Mucosa of gallbladder (tissue), 1 donor: ENCODE measurements at regions not wholly inside any gene's neighbourhood (a gene's known extent, or its start where the extent isn't known, plus 50 kb on each side); places are given as distances from the start of the nearest gene placed in this dataset.
"Not testable (repeated sequence)": the region's sequence is repeated elsewhere in the genome, so short reads cannot be mapped to it uniquely, and the experiment has no call there.

Experiments used
- DNase-seq: peaks from one replicate; pipeline ENCODE4 v3.0.0-alpha.2; 2020; ENCODE audit warnings: low spot score
- donor health status: DM: no; HTN: no; CAD: no.

DNA sequence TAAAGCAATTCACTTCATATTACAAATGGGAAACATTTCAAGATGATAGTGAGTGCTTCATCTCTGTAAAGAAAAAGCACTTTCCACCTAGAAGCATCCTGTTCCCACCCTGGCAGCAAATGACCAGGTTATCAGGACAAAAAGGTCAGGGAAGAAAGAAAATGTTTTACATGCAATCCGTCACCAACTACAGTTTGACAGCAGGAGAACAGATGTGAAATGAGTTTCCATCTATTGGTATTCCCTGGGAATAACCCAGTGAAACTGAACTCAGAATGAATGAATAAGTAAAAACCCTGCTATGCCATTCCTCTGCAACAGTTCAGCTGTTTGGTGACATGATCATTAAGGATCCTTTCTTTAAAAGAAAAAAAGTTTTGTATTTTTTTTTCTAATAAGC, 67.6 kb downstream of the HTR1A start:
- DNase-seq: no peak

DNA sequence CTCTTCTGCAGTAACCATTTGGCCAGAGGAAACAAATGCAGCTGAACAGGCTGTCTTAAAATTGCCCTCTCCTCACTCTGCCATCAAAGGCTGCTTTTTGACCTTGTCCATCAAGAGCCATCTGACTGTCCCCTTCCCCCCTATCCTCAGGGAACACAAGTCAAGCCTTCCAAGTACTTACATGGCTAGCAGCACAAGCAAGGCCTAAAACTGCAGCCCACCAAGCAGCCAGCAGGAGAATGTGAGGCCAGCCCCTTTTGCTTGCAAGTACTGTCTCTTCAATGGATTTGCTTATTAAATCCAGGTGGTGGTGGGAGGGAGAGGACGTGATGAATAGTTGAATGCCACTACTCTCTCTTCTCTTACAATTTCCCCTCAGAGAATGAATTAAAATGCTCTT, 83.5 kb downstream of the HTR1A start:
- DNase-seq: no peak

DNA sequence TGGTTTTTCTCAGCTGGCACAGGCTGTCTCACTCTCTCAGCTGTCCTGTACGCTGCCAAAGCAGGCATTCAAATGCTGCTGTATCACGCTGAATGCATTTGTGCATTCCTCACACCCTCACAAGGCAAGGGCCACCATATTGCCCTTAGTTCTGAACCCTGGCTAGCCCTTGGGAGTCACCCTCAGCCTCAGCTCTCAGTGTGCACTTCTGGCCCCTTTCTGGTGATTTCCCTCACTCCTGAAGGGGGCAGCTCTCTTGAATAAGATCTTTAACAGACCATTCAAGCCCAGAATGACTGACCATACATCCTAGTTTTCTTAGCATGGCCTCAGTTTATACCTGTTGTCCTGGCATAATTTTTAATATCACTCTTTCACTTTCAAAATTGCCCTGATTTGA, 84.3 kb downstream of the HTR1A start:
- no peak for DNase-seq

DNA sequence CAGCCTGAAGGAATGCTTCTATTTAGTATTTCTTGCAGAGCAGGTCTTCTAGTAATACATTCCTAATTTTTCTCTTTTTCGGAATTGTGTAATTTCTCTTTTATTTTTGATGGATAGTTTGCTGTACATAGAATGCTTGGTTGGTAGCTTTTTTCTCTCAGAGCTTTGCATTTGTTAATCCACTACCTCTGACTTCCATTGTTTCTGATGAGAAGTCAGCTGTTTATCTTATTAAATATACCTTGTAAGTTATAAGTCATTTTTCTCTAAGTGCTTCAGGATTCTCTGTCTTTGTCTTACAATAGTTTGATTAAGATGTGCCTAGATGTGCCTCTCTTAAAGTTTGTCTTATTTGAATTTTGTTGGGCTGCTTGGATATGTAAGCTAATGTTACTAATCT, 101.9 kb downstream of the HTR1A start:
- DNase-seq: no peak

DNA sequence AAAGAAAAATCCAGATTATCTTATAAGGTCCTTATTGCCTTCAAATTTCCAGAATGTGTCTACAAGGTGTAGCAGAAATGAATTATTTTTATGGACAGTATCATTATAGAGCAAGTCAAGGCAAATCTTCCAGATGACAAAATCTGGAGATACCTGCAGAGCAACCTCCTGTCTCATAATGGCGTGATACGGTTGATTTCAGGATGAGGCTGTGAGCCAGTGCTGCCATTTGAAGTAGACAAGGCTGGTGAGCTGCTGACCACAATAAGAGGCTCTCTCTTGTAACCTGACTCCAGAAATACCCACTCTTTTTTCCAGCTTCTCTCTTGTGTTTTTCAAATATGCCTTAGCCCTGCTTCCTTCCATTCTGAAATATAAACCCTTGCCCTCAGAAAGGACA, 108.2 kb downstream of the HTR1A start:
- no peak for DNase-seq

DNA sequence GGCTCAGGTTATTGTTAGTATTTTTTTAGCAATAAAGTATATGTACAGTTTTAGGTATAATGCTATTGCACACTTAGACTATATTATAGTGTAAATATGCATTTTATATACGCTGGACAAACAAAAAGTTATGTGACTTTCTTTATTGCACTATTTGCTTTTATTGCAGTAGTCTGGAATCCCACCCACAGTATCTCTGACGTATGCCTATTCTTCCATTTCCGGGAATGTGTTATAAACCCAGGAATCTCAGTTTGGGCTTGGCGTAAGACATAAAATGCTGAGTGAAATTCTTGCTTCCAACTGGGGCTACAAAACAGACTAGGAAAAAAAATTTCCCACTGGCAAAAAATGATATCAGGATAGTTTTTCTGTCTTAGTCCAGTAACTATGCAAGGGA, 119.1 kb downstream of the HTR1A start:
- DNase-seq: no peak

DNA sequence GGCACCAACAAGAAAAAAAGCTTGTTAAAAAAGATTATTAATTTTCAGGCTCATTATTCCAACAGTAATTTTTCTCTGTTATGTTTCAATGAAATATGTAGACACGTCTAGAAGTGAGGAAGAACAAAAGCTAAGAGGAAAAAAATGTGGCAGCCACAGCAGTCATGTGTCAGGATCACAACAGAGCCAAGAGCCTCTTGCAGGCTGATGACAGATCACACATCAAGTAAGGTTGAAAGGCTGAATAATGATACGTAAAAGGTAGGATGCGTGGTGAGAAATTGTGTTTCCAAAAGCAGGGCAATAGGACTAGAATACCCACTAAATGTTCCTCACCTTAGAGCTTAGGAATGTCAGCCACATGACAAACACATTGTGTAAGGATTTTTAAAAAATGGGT, 124.8 kb downstream of the HTR1A start:
- no peak for DNase-seq

DNA sequence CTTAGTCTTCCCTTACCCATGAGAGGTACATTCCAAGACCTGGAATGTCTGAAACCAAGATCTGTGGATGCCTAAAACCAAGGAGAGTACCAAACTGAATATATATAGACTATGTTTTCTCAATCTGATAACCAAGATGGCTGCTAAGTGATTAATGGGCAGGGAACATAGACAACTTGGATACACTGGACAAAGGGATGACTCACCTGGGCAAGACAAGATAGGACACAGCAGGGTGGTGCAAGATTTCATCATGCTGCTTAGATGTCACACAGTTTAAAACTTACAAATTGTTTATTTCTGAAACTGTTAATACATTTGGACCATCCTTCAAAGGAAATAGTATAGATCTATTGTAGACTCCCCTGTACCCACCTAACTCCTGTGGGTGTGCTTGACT, 130.9 kb downstream of the HTR1A start:
- DNase-seq: no peak

DNA sequence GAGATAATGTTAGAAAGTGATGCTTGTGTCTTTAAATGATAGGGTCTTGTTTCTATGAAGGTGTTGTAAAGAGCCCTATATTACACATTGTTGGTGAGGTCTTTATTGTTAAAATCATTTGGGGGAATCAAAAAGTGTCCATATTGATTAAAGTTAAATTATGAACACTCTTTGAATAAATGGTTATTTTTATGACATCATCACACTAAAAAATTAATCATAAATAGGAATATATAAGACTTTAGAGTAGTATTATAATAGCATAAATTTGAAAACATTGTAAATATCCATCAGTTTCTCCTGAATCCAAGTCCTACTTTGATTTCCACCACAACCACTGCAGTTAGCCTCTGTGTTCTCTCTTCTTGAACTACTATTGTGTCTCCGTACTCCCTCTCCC, 136.3 kb downstream of the HTR1A start:
- no peak for DNase-seq

DNA sequence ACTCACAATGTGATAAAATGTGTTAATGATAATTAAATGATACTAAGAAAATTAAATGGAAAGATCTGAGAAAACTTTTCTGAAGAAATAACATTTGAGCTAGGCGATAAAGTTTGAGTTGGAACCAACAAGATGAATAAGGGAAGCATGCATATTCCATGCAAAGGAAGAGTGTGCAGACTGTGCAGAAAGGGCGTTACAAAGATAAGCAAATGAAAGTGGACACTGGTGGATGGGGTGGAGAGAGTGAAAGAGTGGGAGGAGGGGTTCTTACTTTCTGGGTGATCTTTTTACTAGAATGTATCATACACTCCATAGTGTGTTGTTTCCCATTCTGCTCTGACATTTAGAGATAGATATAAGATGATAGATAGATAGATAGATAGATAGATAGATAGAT, 138.7 kb downstream of the HTR1A start:
- no peak for DNase-seq

DNA sequence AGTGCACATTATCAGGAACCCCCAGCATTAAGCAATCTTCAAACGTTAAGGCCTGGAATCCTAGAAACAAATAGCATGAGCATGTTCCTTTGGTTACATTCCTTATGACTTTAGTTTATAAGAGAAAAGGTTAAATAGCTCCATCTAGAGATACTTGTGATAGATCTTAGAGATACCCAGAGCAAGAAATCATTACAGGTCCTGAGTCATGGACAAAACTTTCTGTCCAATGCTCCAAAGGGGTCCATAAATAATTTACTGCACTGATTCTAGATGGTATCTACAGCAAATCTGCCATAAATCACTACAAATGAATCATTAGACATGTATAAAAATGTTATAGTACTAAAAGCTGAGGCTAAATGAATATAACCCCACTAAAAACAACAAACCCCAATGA, 139.6 kb downstream of the HTR1A start:
- no peak for DNase-seq

DNA sequence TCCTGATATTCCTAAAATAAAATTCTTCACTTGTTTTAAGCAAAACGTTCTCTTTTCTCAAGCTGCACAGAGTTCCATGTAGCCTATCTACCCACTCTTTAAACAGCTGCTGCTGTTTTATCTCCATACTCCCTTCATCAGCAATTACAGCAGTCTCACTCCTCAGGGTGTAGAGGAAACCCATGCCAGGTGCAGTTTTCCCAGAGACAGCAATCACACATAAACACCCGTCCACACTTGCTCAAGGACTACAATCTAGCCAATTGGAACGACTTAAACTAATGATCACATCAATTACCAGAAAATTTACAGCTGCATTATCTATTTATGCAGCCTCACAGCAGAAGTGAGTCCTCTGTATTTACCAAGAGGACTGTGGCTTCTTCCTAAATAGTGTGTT, 141.7 kb downstream of the HTR1A start:
- DNase-seq: no peak

DNA sequence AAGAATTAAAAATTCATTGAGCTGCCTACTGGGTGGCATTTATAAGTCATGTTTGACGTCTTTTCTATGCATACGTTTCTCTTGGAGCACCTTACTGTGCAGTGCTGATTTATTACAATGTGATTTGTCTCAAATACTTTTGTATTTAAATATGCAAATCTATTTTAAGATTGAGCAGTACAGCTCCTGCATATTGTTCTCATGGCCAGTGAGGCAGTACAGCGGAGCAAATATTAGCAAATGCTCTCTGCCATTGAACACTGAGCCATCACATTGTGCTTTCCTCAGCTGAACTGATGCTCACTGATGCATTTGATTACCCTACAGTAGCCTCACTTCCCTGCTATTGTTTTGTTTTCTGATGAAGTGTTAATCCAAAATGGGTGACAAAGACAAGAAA, 149.6 kb downstream of the HTR1A start:
- no peak for DNase-seq

DNA sequence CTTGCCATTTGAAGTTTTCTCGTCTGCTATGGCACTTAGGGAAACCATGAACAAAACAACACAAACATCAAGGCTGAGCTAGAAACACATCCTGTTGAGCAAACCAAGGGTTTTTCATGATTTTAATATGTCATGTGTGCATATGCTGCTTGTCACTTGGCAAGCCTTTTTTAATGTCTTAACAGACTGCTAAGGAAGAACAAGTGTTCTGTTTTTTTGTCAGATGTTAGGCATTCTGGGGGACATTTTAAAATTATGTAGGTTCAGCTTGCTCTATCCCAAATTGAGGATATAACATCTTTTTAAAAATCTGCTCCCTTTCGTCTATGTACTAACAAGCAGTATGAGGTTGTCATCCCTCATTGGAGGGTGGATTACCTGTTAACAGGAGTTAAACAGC, 150.3 kb downstream of the HTR1A start:
- DNase-seq: no peak

DNA sequence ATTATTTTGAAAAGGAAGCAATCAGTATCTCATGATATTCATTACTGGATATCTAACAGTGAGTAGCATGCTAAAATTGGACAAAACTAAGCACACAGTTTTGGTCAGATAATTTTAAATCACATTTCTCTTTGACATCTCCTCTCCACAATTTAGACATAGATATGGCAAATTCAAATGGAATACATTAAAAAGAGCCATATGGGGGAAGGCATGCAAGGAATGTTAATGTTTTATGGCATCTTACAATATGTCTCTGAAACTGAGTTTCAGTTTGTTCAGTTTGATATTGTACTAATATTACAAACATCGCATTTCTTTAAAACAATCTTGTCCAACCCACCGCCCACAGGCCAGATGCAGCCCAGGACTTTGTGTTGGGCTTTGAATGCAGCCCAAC, 151.0 kb downstream of the HTR1A start:
- DNase-seq: no peak

DNA sequence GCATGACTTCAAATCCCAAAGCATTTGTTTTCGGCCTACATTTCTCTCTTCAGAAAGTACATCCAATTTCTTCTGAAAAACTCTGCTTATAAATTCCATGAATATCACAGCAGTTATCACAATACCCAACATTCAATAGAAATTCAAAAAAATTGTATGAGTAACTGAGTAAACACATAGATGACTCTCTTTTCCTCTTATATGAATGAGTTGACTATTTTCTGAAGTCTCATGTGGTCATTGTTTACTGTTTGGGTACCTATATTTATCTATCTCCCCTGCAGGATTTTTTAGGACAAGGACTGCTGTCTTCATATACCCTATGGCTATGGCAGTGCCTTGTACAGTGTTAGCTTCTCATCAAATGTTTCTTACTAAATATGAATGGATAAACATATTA, 157.1 kb downstream of the HTR1A start:
- DNase-seq: no peak

DNA sequence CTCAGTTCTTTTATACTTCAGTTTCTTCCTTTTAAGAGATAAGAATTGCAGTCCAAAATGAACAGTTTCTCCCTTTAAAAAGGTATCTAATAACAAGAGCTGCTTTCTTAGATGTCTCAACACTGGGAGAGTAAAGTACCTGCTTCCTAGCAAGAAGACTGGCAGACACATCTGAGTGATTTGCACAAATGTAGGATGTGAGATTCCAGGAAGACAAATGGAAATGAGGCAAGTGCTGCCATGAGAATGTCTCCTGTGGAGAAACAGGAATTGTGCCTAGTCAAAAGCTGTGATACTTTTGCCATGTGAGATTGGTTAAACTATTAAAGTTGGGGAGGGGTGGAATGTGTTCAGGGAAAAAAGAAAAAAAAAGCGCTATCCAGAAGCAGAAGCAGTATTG, 159.1 kb downstream of the HTR1A start:
- DNase-seq: no peak

DNA sequence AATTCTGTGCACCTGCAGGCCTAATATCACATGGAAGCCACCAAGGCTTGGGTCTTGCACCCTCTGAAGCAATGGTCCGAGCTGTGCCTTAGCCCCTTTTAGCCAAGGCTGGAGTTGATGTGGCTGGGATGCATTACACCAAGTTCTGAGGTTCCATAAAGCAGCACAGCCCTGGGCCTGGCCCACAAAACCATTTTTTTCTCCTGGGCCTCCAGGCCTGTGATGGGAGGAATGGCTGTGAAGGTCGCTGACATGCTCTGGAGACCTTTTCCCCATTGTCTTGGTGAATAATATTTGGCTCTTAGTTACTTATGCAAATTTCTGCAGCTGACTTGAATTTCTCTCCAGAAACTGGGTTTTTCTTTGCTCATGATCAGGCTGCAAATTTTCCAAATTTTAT, 167.3 kb downstream of the HTR1A start:
- no peak for DNase-seq

DNA sequence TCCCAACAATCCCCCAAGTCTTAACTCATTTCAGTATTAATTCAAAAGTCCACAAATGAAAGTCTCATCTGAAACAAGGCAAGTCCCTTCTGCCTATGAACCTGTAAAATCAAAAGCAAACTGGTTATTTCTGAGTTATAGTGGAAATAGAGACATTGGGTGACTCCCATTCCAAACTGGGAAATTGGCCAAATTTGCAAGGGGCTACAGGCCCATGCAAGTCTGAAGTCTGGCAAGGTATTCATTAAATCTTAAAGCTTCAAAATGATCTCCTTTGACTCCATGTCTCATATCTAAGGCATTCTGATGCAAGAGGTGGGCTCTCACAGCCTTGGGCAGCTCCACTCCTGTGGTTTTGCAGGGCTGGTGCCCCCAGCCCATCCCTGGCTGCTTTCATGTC, 167.9 kb downstream of the HTR1A start:
- DNase-seq: no peak

DNA sequence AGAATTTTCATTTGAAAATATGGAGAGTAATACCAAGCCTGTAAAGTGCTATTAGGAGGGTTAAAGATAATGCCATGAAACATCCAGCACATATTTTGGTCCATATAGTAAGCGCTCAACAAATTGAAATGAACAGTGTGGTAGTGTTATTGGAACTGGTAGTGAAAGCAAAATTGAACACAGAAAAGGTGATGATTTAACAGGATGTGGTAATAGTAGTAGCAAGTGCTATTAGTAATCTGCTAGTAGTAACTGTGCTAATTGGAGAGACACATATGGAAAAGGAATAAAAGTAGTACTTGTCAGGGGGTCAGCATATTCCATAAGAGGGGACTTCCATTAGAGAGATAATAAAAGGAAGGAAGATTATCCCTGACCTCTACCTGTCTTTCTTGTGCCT, 187.3 kb downstream of the HTR1A start:
- no peak for DNase-seq

DNA sequence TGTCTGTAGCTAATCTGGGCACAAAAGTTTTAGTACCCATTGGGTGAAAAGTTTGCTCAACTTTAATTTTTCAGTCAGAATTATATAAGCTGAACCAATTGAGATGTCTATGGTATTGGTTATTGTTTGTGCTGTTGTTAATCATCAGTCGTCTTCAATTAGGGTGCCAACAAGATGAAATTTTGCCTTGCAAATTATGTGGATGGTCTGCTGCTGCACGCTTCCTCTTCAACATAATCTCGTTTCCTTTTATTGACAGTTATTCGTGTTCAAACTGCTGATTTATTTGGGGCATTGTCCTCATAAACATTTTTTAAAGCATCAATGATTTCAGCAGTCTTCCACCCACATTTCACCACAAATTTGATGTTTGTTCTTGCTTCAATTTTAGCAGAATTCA, 194.0 kb downstream of the HTR1A start:
- no peak for DNase-seq

DNA sequence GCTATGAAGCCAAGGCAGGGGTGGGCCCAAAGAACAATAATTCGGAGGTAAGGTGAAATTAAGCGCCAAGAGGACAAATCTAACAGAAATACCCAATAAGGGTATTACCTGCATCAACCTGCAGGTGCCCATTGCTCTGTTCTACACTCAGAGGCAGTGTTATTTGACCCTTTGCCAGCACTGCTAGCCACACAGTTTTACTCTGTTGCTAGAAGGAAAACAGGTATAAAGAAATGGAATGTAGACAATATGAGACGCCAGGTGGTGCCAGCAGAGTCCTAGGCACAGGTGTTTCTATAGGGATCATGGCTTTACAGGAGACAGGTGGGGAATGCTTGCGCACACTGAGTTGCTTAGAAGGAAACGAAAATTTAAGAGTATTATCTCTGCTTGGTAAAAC, 201.3 kb downstream of the HTR1A start:
- no peak for DNase-seq

DNA sequence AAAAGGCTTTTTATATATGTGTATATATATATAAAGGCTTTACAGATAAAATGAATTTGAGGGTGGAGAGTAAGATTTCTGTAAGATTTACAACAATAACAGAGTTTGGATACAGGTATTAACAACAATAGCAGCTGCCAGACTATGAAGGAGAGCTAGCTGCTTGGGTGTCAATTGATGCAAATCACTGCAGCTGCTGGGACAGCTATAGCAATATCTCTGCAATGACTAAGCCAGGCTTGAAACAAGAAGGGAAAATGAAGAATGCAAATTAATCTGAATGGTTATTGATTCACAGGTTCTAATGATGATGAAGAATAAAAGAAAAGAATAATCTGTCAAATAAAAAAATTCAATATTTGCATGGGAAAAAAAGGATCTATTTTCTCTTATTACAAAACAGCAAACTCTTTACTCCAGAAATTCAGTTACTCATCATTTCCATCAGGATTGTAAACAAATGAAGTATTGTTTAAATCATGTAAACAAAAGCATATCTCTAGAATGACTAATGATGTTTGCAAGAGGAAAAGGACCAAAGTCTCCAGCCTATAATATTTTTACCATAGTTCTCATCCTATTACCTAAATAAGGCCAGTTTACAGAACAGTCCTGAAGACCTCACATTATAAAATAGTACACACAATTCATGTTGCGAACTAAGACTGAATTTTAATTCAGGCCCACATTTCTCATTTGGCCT, 219.0 kb downstream of the HTR1A start:
- DNase-seq: no peak

DNA sequence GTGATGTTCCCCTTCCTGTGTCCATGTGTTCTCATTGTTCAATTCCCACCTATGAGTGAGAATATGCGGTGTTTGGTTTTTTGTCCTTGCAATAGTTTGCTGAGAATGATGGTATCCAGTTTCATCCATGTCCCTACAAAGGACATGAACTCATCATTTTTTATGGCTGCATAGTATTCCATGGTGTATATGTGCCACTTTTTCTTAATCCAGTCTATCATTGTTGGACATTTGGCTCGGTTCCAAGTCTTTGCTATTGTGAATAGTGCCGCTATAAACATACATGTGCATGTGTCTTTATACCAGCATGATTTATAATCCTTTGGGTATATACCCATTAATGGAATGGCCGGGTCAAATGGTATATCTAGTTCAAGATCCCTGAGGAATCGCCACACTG, 229.4 kb downstream of the HTR1A start:
- not testable (repeated sequence) for DNase-seq

DNA sequence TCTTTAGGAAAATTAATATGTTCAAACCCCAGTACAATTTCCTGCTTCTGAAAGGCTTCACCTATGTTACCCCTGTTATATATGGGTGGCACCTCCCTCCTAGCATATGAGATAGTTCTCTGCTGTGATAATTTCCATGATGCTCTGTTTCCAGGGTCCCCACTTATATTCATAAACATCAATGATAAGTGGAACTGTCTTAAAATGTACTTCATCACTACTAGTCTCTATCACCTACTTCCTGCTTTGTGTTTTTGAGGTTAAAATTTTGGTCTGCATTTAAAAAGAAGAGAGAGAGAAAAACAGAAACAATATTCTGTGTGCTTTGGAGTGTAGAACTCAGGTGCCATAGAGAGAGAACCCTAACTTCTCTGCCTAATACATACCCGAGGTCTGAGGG, 234.7 kb downstream of the HTR1A start:
- no peak for DNase-seq
